ENCODE measurements at regions not wholly inside any gene's neighbourhood (a gene's known extent, or its start where the extent isn't known, plus 50 kb on each side); places are given as distances from the start of the nearest gene placed in this dataset.

DNA sequence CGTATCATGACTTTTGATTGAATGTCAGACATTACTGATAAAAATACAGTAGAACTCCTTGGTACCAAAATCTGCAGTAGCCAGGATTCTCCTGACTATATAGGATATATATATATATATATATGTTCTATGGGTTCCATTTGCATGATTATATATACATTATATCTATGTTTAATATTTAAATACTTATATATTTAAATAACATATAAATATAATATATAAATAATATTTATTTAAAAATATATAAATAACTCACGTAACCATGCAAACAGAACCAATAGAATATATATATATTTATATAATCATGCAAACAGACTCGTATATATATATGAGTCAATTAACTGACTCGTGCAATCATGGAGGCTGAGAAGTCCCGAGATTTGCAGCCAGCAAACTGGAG lies 278.8 kb upstream of the PLXNA2 start:
- H3K4me1 ChIP-seq (ENCODE audit: insufficient read depth, low read length, poor library complexity, severe bottlenecking), result no peaks in the 10 kb centered on the region
- H3K9me3 ChIP-seq (ENCODE audit: insufficient read depth, low read depth, low read length), result no peaks in the 10 kb centered on the region
- H3K4me2 ChIP-seq (ENCODE audit: low read depth, low read length, poor library complexity, severe bottlenecking), result no peak overlapping the region
- H3K9me2 ChIP-seq (replicated peaks; ENCODE audit: low read depth, low read length), result no peaks in the 10 kb centered on the region
- no peaks in the 10 kb centered on the region for H3F3A ChIP-seq (ENCODE audit: low read depth)
- TF ChIP-seq EZH2phosphoT487 (IDR thresholded peaks at IDR 0.05; ENCODE audit: borderline replicate concordance), result no peak
- no peak overlapping the region for H3K4me3 ChIP-seq (ENCODE audit: low read length, poor library complexity, severe bottlenecking)
- H4K20me1 ChIP-seq (ENCODE audit: insufficient read depth, low read length, poor library complexity, severe bottlenecking), result no peaks in the 10 kb centered on the region
- no peak overlapping the region for H2AFZ ChIP-seq (ENCODE audit: low read length)
- H3K79me2 ChIP-seq (ENCODE audit: insufficient read depth, low read length), result no peaks in the 10 kb centered on the region
- no peaks in the 10 kb centered on the region for H3K27me3 ChIP-seq (ENCODE audit: insufficient read depth, low read length, poor library complexity, severe bottlenecking)
- no peaks in the 10 kb centered on the region for H3K36me3 ChIP-seq (ENCODE audit: insufficient read depth, low read length)
- no peak overlapping the region for H3K9ac ChIP-seq (ENCODE audit: low read depth, low read length, poor library complexity, severe bottlenecking)

GRCh38 chr1:208524376-208524775 lies 280.2 kb upstream of the PLXNA2 start:
- no peaks in the 10 kb centered on the region for H3K9me2 ChIP-seq (replicated peaks; ENCODE audit: low read depth, low read length)

DNA sequence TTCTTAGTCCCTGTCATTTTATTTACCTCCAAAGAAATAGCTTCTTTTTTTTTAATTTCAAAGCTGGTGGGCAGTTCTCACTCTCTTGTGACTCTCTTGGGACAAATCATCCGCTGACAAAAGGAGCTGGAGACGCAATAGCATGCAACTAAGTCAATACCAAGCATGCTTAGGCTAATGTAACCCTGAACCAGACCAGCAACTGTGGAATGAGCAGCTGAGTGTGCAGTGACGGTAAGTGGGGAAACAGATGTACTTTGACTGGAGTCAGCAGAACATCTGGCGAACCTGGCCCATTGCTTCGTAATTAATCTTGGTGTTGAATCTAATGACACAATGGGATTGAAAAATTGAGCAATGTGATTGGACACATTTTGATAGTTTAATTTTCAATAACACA lies 280.7 kb upstream of the PLXNA2 start:
- Histone ChIP-seq H3K4me1 (ENCODE audit: insufficient read depth, low read length, poor library complexity, severe bottlenecking) (no peaks in the 10 kb centered on the region), H3K79me2 (ENCODE audit: insufficient read depth, low read length) (no peaks in the 10 kb centered on the region), H3F3A (ENCODE audit: low read depth) (no peaks in the 10 kb centered on the region), H2AFZ (ENCODE audit: low read length) (no peak overlapping the region), H3K4me2 (ENCODE audit: low read depth, low read length, poor library complexity, severe bottlenecking) (no peak overlapping the region), H3K9me2 (replicated peaks; ENCODE audit: low read depth, low read length) (no peaks in the 10 kb centered on the region), H3K27me3 (ENCODE audit: insufficient read depth, low read length, poor library complexity, severe bottlenecking) (no peaks in the 10 kb centered on the region), H3K4me3 (ENCODE audit: low read length, poor library complexity, severe bottlenecking) (no peak overlapping the region), H3K9ac (ENCODE audit: low read depth, low read length, poor library complexity, severe bottlenecking) (no peak overlapping the region), H3K36me3 (ENCODE audit: insufficient read depth, low read length) (no peaks in the 10 kb centered on the region), H3K9me3 (ENCODE audit: insufficient read depth, low read depth, low read length) (no peaks in the 10 kb centered on the region), H4K20me1 (ENCODE audit: insufficient read depth, low read length, poor library complexity, severe bottlenecking) (no peaks in the 10 kb centered on the region)
- TF ChIP-seq EZH2phosphoT487 (IDR thresholded peaks at IDR 0.05; ENCODE audit: borderline replicate concordance), result no peak
- no peak for TF ChIP-seq CTCF (conservative IDR thresholded peaks at IDR 0.05; ENCODE audit: low read length)

More at GRCh38 chr1:208524376-208524775, 280.2 kb upstream of the PLXNA2 start:
- no peak overlapping the region for H3K4me3 ChIP-seq (ENCODE audit: low read length, poor library complexity, severe bottlenecking)
- no peaks in the 10 kb centered on the region for H3K36me3 ChIP-seq (ENCODE audit: insufficient read depth, low read length)
- H4K20me1 ChIP-seq (ENCODE audit: insufficient read depth, low read length, poor library complexity, severe bottlenecking), result no peaks in the 10 kb centered on the region
- no peaks in the 10 kb centered on the region for H3K4me1 ChIP-seq (ENCODE audit: insufficient read depth, low read length, poor library complexity, severe bottlenecking)
- H3K9me3 ChIP-seq (ENCODE audit: insufficient read depth, low read depth, low read length), result no peaks in the 10 kb centered on the region
- no peaks in the 10 kb centered on the region for H3K27me3 ChIP-seq (ENCODE audit: insufficient read depth, low read length, poor library complexity, severe bottlenecking)
- H3K9ac ChIP-seq (ENCODE audit: low read depth, low read length, poor library complexity, severe bottlenecking), result no peak overlapping the region
- H3K79me2 ChIP-seq (ENCODE audit: insufficient read depth, low read length), result no peaks in the 10 kb centered on the region
- H3F3A ChIP-seq (ENCODE audit: low read depth), result no peaks in the 10 kb centered on the region
- H3K4me2 ChIP-seq (ENCODE audit: low read depth, low read length, poor library complexity, severe bottlenecking), result no peak overlapping the region
- TF ChIP-seq EZH2phosphoT487 (IDR thresholded peaks at IDR 0.05; ENCODE audit: borderline replicate concordance) (no peak), CTCF (conservative IDR thresholded peaks at IDR 0.05; ENCODE audit: low read length) (no peak)
- no peak overlapping the region for H2AFZ ChIP-seq (ENCODE audit: low read length)

GRCh38 chr1:208525417-208525816 lies 281.2 kb upstream of the PLXNA2 start:
- no peaks in the 10 kb centered on the region for H3K79me2 ChIP-seq (ENCODE audit: insufficient read depth, low read length)
- no peaks in the 10 kb centered on the region for H3K27me3 ChIP-seq (ENCODE audit: insufficient read depth, low read length, poor library complexity, severe bottlenecking)
- no peaks in the 10 kb centered on the region for H3K9me3 ChIP-seq (ENCODE audit: insufficient read depth, low read depth, low read length)
- no peaks in the 10 kb centered on the region for H3F3A ChIP-seq (ENCODE audit: low read depth)
- H2AFZ ChIP-seq (ENCODE audit: low read length), result no peak overlapping the region
- H3K9ac ChIP-seq (ENCODE audit: low read depth, low read length, poor library complexity, severe bottlenecking), result no peak overlapping the region
- no peak for TF ChIP-seq EZH2phosphoT487 (IDR thresholded peaks at IDR 0.05; ENCODE audit: borderline replicate concordance)
- TF ChIP-seq CTCF (conservative IDR thresholded peaks at IDR 0.05; ENCODE audit: low read length), result no peak
- H3K4me3 ChIP-seq (ENCODE audit: low read length, poor library complexity, severe bottlenecking), result no peak overlapping the region
- no peaks in the 10 kb centered on the region for H4K20me1 ChIP-seq (ENCODE audit: insufficient read depth, low read length, poor library complexity, severe bottlenecking)
- no peaks in the 10 kb centered on the region for H3K9me2 ChIP-seq (replicated peaks; ENCODE audit: low read depth, low read length)
- no peaks in the 10 kb centered on the region for H3K36me3 ChIP-seq (ENCODE audit: insufficient read depth, low read length)
- no peaks in the 10 kb centered on the region for H3K4me1 ChIP-seq (ENCODE audit: insufficient read depth, low read length, poor library complexity, severe bottlenecking)
- H3K4me2 ChIP-seq (ENCODE audit: low read depth, low read length, poor library complexity, severe bottlenecking), result no peak overlapping the region

All from Loucy (cell line).